ENCODE measurements at regions not wholly inside any gene's neighbourhood (a gene's known extent, or its start where the extent isn't known, plus 50 kb on each side); places are given as distances from the start of the nearest gene placed in this dataset.
"Not testable (repeated sequence)": the region's sequence is repeated elsewhere in the genome, so short reads cannot be mapped to it uniquely, and the experiment has no call there.

- DNase-seq: no peak
Measured at GRCh38 chr5:110248921-110249320, 477.6 kb downstream of the TMEM232 start.

- DNase-seq: no peak
Measured at GRCh38 chr5:110250355-110250754, 476.1 kb downstream of the TMEM232 start.

- DNase-seq: no peak
Measured at GRCh38 chr5:110250755-110251154, 475.7 kb downstream of the TMEM232 start.

GRCh38 chr5:110251366-110251765 lies 475.1 kb downstream of the TMEM232 start:
- no peak for DNase-seq

GRCh38 chr5:110255194-110255593 lies 471.3 kb downstream of the TMEM232 start:
- DNase-seq: no peak

- DNase-seq: no peak
Measured at GRCh38 chr5:110256298-110256697, 470.2 kb downstream of the TMEM232 start.

- no peak for DNase-seq
Measured at GRCh38 chr5:110257971-110258370, 468.5 kb downstream of the TMEM232 start.

GRCh38 chr5:110258460-110259216 lies 467.8 kb downstream of the TMEM232 start:
- DNase-seq: no peak

- no peak for DNase-seq
Measured at GRCh38 chr5:110262749-110263148, 463.7 kb downstream of the TMEM232 start.

- DNase-seq: no peak
Measured at GRCh38 chr5:110264661-110265060, 461.8 kb downstream of the TMEM232 start.

GRCh38 chr5:110265162-110265561 lies 461.3 kb downstream of the TMEM232 start:
- no peak for DNase-seq

GRCh38 chr5:110267714-110268113 lies 458.8 kb downstream of the TMEM232 start:
- no peak for DNase-seq

- DNase-seq: no peak
Measured at GRCh38 chr5:110268283-110268682, 458.2 kb downstream of the TMEM232 start.

GRCh38 chr5:110268985-110269384 lies 457.5 kb downstream of the TMEM232 start:
- no peak for DNase-seq

- DNase-seq: no peak
Measured at GRCh38 chr5:110269478-110270142, 456.9 kb downstream of the TMEM232 start.

- DNase-seq: no peak
Measured at GRCh38 chr5:110275878-110276277, 450.6 kb downstream of the TMEM232 start.

GRCh38 chr5:110278449-110278848 lies 448.0 kb downstream of the TMEM232 start:
- not testable (repeated sequence) for DNase-seq

- not testable (repeated sequence) for DNase-seq
Measured at GRCh38 chr5:110284121-110284520, 442.4 kb downstream of the TMEM232 start.

- no peak for DNase-seq
Measured at GRCh38 chr5:110288766-110289511, 437.5 kb downstream of the TMEM232 start.

GRCh38 chr5:110289512-110289810 lies 437.0 kb downstream of the TMEM232 start:
- DNase-seq: no peak

- DNase-seq: no peak
Measured at GRCh38 chr5:110290542-110290941, 435.9 kb downstream of the TMEM232 start.

- no peak for DNase-seq
Measured at GRCh38 chr5:110294281-110294680, 432.2 kb downstream of the TMEM232 start.

- DNase-seq: no peak
Measured at GRCh38 chr5:110297152-110297670, 429.3 kb downstream of the TMEM232 start.
